ENCODE measurements at regions not wholly inside any gene's neighbourhood (a gene's known extent, or its start where the extent isn't known, plus 50 kb on each side); places are given as distances from the start of the nearest gene placed in this dataset.

- TF ChIP-seq BHLHE40 (IDR thresholded peaks at IDR 0.05; ENCODE audit: low read depth, low read length) (no peak), POLR2A (IDR thresholded peaks at IDR 0.05; ENCODE audit: low read length) (no peak), KDM1A (IDR thresholded peaks at IDR 0.05; ENCODE audit: low read depth) (no peak), CEBPB (IDR thresholded peaks at IDR 0.05) (no peak), MAX (IDR thresholded peaks at IDR 0.05) (no peak), RFX5 (IDR thresholded peaks at IDR 0.05) (no peak), SMC3 (IDR thresholded peaks at IDR 0.05) (no peak), EP300 (IDR thresholded peaks at IDR 0.05) (no peak)
- TF ChIP-seq, protein P1, sequence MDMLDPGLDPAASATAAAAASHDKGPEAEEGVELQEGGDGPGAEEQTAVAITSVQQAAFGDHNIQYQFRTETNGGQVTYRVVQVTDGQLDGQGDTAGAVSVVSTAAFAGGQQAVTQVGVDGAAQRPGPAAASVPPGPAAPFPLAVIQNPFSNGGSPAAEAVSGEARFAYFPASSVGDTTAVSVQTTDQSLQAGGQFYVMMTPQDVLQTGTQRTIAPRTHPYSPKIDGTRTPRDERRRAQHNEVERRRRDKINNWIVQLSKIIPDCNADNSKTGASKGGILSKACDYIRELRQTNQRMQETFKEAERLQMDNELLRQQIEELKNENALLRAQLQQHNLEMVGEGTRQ (IDR thresholded peaks at IDR 0.05) = no peak
Measured at GRCh38 chr20:24210356-24210755, 221.8 kb upstream of the GGTLC1 start.

All from A549 (cell line).